Neuron (in vitro differentiated cells): ENCODE measurements at regions not wholly inside any gene's neighbourhood (a gene's known extent, or its start where the extent isn't known, plus 50 kb on each side); places are given as distances from the start of the nearest gene placed in this dataset.

Experiments
- H2AFZ ChIP-seq: one replicate; pipeline ENCODE4 v1.6.1; 2013; ENCODE audit warnings: low read depth, mild to moderate bottlenecking, inconsistent platforms, low read length, moderate library complexity
- H3K27me3 ChIP-seq: one replicate; pipeline ENCODE4 v1.6.1; 2013; ENCODE audit warnings: low read length; ENCODE audit not compliant: insufficient read depth
- H3K36me3 ChIP-seq: one replicate; pipeline ENCODE4 v1.6.1; 2013; ENCODE audit warnings: low read length; ENCODE audit not compliant: insufficient read depth
- H3K4me1 ChIP-seq: one replicate; pipeline ENCODE4 v1.6.1; 2013; ENCODE audit warnings: low read length; ENCODE audit not compliant: insufficient read depth
- H3K4me3 ChIP-seq: 2 replicates; pipeline ENCODE4 v1.5.1; 2013; ENCODE audit warnings: mild to moderate bottlenecking, low read length, moderate library complexity
- H3K9me3 ChIP-seq: one replicate; pipeline ENCODE4 v1.6.1; 2013; ENCODE audit warnings: low read length

DNA sequence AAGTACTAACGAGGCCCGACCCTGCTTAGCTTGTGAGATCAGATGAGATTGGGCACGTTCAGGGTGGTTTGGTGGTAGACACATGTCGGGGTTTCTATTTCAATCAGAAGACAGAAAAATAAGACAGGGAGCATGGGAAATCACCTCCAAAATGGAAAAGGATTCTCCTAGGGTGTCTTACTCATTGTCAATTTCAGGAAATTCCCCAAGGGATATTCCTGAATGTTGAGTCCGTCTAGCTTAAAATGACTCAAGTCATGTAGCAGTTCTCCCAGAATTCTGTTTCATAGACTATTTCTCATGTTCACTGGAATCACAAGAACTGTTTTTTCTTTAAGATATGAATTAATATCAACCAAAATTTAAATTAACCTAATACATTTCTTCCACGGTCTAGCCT lies 380.1 kb downstream of the EFNB2 start:
- Histone ChIP-seq H3K9me3 (no peaks in the 10 kb centered on the region), H3K27me3 (no peaks in the 10 kb centered on the region), H3K4me3 (no peak overlapping the region), H3K4me1 (peaks cover 10% of the 10 kb centered on the region), H3K36me3 (no peaks in the 10 kb centered on the region), H2AFZ (no peak overlapping the region)

DNA sequence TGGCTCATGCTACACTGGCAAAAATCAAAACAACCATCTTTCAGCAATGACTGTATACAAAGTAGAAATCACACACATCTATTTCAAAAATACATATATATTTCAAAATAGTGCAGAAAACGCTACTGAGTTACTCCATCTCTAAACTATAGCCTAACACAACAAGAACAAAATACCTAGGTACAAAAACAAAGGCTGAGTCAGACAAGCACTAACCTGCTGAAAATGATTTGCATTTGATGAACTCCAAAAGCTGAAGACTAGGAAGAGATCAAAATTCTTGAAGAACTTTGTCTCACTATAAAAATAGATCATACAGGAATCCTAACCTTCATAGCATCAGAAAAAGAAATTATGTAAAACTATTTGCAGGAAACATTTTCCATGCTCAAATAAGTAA lies 381.6 kb downstream of the EFNB2 start:
- Histone ChIP-seq H3K4me1 (peaks cover 10% of the 10 kb centered on the region), H3K27me3 (no peaks in the 10 kb centered on the region), H3K9me3 (no peaks in the 10 kb centered on the region), H2AFZ (no peak overlapping the region), H3K36me3 (no peaks in the 10 kb centered on the region), H3K4me3 (no peak overlapping the region)

DNA sequence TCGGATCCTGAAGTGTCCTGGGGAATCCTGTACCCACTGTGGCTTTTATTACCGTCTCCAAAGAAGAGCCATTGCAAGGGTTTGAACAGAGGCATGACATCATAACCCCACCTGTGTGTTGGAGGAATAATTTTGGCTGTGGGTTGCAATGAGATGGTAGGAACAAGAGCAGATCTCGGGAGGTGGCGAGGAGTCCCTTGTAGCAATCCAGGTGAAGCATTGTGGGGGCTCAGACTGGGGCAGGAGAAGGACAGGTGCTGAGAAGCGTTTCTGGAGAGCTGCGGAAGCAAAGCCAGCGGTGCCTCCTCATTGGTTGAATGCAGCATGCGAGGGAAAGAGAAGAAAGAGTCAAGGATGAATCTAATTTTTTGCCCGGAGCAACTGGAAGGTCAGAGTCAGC lies 382.4 kb downstream of the EFNB2 start:
- H3K36me3 ChIP-seq, result no peaks in the 10 kb centered on the region
- H3K4me3 ChIP-seq, result no peak overlapping the region
- no peaks in the 10 kb centered on the region for H3K9me3 ChIP-seq
- no peak overlapping the region for H2AFZ ChIP-seq
- no peaks in the 10 kb centered on the region for H3K27me3 ChIP-seq
- peaks cover 10% of the 10 kb centered on the region for H3K4me1 ChIP-seq

DNA sequence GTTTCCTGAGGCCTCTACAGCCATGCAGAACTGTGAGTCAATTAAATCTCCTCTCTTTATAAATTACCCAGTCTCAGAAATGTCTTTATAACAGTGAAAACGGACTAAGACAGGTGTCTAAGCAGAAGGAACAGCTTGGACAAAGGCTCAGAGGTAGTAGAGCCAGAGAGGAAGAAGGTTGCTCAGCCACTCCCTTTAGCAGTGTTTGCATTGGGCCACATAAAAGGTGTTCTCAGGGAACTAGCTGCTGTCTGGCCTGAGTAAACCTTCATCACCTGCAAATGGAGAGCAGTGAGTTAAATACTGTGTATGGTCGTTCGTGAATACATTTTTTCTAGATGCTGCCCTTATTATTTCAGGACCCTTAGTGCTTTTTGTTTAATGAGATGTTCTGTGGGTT lies 383.4 kb downstream of the EFNB2 start:
- no peak overlapping the region for H3K4me3 ChIP-seq

DNA sequence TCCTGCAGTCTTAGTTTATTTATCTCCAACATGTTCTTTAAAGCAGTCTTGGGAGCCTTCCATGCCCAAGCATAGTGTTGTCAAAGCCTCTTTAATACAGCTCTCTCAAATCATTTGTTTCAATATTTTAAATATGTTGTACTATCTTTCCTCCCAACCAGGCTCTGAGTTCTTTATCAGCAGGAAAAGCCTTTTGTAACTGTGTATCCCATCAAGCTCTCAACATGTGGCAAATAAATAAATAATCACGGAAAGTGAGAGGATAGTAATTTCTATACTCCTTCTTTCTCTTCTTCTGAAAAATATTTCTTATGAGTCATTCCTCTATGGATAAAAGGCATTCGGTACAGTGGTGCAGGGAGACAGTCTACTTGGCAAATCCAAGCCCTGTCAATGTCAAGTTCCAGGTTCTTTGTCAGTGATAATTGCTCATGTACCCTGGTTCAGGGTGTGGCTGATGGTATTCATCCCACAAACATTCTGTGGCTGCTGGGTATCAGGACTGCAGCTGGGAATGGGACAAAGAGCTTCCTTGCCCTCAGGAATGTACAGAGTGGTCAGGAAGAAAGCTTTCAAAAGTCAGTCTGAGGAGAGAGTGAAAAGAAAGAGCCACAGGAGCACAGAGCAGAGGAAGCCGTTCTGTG lies 384.3 kb downstream of the EFNB2 start:
- H3K27me3 ChIP-seq, result no peaks in the 10 kb centered on the region

More for the DNA sequence above, 383.4 kb downstream of the EFNB2 start:
- peaks cover 15% of the 10 kb centered on the region for H3K4me1 ChIP-seq
- H3K9me3 ChIP-seq, result no peaks in the 10 kb centered on the region
- H3K27me3 ChIP-seq, result no peaks in the 10 kb centered on the region
- no peaks in the 10 kb centered on the region for H3K36me3 ChIP-seq
- H2AFZ ChIP-seq, result no peak overlapping the region

DNA sequence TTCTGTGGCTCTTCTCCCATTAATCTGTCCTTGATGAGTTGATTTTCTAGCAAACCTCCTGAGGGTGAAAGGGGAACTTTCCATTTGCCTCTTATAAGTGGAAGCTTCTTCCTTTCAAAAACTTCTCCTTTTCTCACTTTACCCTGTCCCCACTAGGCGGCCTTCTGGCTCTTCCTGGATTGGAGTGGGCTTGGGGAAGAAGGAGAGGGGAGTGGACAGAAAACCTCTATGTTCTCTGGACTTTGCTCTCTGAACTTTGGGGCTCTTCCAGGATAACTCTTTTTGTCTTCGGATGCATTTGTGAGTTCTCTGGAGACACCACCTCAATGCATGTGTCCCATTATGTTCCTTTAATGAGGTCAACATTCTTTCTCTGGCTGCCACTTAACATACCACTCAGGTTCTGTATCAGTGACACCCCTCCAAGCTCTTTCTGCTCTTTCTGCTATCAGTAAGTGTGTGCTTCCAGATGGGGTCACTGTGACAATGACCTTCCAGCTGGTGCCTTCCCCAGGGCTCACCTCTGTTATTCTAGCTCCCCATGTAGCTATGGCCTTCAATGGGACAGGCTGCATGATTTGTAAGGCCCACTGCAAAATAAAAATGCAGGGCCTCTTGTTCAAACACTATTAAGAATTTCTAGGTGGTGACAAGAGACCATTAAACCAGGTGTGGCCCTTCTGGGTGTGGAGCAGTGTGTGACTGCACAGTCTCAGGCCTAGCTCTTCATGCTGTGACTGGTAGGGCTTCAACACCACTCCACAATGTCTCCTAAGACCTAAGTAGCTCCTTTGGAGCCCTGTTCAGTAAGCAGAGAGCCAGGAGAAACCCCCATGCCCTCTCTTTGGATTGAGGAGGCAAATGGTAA lies 389.2 kb downstream of the EFNB2 start:
- Histone ChIP-seq H3K4me3 (no peak overlapping the region), H3K9me3 (no peaks in the 10 kb centered on the region), H2AFZ (no peak overlapping the region), H3K36me3 (no peaks in the 10 kb centered on the region), H3K27me3 (no peaks in the 10 kb centered on the region), H3K4me1 (peaks cover 30% of the 10 kb centered on the region)

More for the DNA sequence above, 384.3 kb downstream of the EFNB2 start:
- Histone ChIP-seq H3K4me1 (peaks cover 24% of the 10 kb centered on the region), H3K4me3 (no peak overlapping the region), H3K9me3 (no peaks in the 10 kb centered on the region), H3K36me3 (no peaks in the 10 kb centered on the region), H2AFZ (no peak overlapping the region)

DNA sequence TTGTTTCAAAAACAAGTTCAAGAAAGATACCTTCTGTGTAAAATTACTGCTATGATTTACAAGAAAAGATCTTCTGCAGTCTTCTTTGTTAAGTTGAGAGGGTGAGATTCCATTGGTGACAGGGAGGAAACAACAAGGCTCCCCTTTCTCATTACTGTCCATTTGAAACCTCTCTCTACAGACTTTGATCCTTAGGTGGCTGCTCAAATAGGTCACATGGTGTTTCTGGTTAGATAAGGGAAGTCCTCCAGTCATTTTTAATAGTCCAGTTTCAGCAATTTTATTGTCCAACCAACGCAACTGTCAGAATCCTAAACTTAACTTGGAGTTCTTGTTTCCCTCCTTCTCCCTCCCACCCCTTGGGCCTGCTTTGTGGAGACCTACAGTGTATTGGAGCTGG lies 390.4 kb downstream of the EFNB2 start:
- Histone ChIP-seq H2AFZ (no peak overlapping the region), H3K9me3 (no peaks in the 10 kb centered on the region), H3K36me3 (no peaks in the 10 kb centered on the region), H3K4me1 (peaks cover 24% of the 10 kb centered on the region), H3K27me3 (no peaks in the 10 kb centered on the region), H3K4me3 (no peak overlapping the region)

DNA sequence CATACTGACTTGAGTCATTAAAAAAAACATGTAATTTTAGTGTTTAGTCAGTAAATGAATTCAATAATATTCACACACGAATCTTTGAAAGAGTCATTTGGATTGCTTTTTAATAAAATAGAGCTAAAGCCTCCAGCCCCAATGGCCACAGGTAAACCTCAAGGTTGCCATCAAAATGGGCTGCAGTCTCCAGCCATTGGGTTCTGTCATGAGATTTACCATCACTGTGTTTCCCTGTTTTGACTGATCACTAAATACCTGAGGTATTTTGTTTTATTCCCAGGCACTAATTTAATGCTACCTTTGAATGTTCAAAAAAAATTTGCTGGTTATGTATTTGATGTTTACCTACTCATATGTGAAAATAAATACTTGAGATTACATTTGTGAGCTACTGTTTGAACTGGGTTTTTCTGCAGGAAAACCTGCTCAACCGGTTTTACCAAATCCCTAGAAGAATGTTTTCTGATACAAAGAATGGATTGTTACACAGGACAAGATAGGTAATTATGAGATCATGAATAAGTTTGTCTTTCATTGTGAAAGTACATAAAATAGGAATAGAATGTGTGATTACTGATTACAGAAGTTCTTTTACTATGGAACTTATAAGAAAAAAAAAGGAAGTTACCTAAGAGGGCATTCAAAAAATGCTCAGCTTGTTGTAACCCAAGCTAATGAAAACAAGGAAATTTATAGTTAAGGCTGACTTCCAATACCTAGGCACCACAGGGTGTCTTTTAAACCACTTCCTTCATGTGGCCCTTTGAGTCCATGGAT lies 391.3 kb downstream of the EFNB2 start:
- H2AFZ ChIP-seq, result no peak overlapping the region
- H3K9me3 ChIP-seq, result no peaks in the 10 kb centered on the region
- no peak overlapping the region for H3K4me3 ChIP-seq
- H3K36me3 ChIP-seq, result no peaks in the 10 kb centered on the region
- peaks cover 24% of the 10 kb centered on the region for H3K4me1 ChIP-seq
- no peaks in the 10 kb centered on the region for H3K27me3 ChIP-seq

DNA sequence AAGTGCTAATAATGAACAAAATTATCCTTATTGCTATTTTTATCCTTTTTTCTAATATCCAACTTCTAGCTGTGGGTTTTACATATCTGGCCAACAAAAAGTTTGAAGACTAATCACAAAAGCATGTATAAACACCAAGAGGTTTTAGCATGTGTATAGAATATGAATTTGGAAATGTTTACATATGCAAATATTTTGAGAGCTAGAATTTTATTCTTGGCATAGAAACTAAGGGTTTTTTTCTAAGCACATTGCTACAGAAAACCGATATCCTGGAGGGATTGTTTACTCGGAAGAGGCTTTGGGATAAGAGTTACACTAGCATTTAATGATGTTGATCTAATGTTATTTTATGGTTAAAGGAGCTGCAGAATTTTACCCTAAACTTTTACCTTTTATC lies 392.1 kb downstream of the EFNB2 start:
- H3K9me3 ChIP-seq, result no peaks in the 10 kb centered on the region
- H3K27me3 ChIP-seq, result no peaks in the 10 kb centered on the region
- H3K4me1 ChIP-seq, result peaks cover 24% of the 10 kb centered on the region
- H3K36me3 ChIP-seq, result no peaks in the 10 kb centered on the region
- no peak overlapping the region for H2AFZ ChIP-seq
- H3K4me3 ChIP-seq, result no peak overlapping the region

DNA sequence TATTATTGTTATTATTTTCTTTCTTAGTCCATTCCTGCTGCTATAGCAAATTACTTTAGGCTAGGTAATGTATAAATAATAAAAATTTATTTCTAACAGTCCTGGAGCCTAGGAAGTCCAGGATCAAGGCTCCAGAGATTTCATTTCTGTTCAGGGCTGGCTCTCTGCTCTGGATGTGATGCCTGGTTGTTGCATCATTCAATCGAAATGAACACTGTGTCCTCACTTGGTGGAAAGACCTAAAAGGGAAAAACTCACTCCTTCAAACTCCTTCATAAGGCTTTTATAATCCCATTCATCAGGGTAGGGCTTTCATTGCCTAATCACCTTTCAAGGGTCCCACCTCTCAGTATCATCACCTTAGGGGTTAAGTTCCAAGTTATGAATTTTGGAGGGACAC lies 395.0 kb downstream of the EFNB2 start:
- Histone ChIP-seq H3K4me3 (no peak overlapping the region), H2AFZ (no peak overlapping the region), H3K9me3 (no peaks in the 10 kb centered on the region), H3K4me1 (peaks cover 6% of the 10 kb centered on the region), H3K36me3 (no peaks in the 10 kb centered on the region), H3K27me3 (no peaks in the 10 kb centered on the region)

DNA sequence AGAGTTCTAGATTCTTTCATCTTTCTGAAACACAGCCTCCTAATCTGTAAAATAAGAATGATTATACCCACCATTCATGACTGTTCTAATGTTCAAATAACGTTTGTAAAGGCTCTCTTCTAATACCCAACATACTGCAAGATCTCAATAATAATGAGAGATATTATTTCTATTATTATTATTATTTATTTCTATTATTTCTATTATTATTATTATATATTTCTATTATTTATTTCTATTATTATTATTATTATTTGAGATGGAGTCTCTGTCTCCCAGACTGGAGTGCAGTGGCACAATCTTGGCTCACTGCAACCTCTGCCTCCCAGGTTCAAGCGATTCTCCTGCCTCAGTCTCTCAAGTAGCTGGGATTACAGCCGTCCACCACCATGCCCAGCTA lies 395.5 kb downstream of the EFNB2 start:
- peaks cover under 1% of the 10 kb centered on the region for H3K4me1 ChIP-seq
- no peaks in the 10 kb centered on the region for H3K27me3 ChIP-seq
- no peak overlapping the region for H3K4me3 ChIP-seq

DNA sequence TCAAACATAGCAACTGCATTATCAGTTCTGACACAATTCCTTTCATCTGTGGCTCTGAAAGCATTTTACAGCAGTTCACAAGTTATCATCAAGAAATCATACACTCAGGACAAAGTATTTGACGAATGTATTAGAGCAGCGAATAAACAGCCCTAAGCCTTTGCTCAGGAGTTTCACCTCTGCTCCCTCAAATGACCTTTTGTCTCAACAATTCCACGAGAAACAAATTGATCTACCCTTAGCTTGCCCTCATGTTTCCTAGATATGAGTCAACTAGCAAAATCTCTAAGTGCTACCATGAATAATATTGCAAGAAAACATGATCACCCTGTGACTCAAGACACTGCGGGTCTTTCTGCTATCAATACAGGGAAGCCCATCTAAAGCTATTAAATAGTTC lies 396.1 kb downstream of the EFNB2 start:
- H3K36me3 ChIP-seq, result no peaks in the 10 kb centered on the region
- H3K27me3 ChIP-seq, result no peaks in the 10 kb centered on the region
- no peaks in the 10 kb centered on the region for H3K4me1 ChIP-seq
- H2AFZ ChIP-seq, result no peak overlapping the region
- H3K4me3 ChIP-seq, result no peak overlapping the region
- H3K9me3 ChIP-seq, result no peaks in the 10 kb centered on the region

More for the DNA sequence above, 395.5 kb downstream of the EFNB2 start:
- Histone ChIP-seq H3K36me3 (no peaks in the 10 kb centered on the region), H3K9me3 (no peaks in the 10 kb centered on the region), H2AFZ (no peak overlapping the region)

DNA sequence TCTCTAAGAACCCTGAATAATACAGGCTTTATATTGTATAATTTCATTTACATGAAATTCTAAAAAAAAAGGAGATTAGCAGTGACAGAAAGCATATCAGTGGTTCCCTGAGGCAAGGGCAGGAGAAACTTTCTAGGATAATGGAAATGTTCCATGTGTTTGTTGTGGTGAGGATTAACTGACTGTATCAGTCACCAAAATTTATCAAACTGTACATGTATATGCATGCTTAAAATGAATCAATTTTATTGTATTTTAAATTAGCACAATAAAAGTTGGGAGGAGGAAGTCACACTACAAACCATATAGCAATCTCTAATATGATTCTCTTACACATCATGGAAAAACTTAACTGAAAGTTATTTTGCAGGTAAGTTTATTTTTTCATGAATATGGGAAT lies 396.8 kb downstream of the EFNB2 start:
- H3K9me3 ChIP-seq, result no peaks in the 10 kb centered on the region
- no peaks in the 10 kb centered on the region for H3K4me1 ChIP-seq
- H3K36me3 ChIP-seq, result no peaks in the 10 kb centered on the region
- no peak overlapping the region for H3K4me3 ChIP-seq
- no peak overlapping the region for H2AFZ ChIP-seq
- H3K27me3 ChIP-seq, result no peaks in the 10 kb centered on the region
